ENCODE measurements at regions not wholly inside any gene's neighbourhood (a gene's known extent, or its start where the extent isn't known, plus 50 kb on each side); places are given as distances from the start of the nearest gene placed in this dataset.

GRCh38 chr18:47507651-47508050 lies 256.2 kb upstream of the SKOR2 start:
- TF ChIP-seq POLR2AphosphoS5 (IDR thresholded peaks at IDR 0.05; ENCODE audit: low read depth, low read length) (no peak), REST (IDR thresholded peaks at IDR 0.05; ENCODE audit: insufficient read depth in 1 of 2, low read depth in 2 of 2, low read length in 2 of 2) (no peak), FOXP2 (optimal IDR thresholded peaks at IDR 0.05; ENCODE audit: borderline replicate concordance, extremely low read depth, extremely low read length, insufficient read depth) (no peak), TAF1 (IDR thresholded peaks at IDR 0.05; ENCODE audit: borderline replicate concordance, insufficient read depth, low read length) (no peak)

All from PFSK-1 (cell line).